ENCODE measurements at regions not wholly inside any gene's neighbourhood (a gene's known extent, or its start where the extent isn't known, plus 50 kb on each side); places are given as distances from the start of the nearest gene placed in this dataset.

DNA sequence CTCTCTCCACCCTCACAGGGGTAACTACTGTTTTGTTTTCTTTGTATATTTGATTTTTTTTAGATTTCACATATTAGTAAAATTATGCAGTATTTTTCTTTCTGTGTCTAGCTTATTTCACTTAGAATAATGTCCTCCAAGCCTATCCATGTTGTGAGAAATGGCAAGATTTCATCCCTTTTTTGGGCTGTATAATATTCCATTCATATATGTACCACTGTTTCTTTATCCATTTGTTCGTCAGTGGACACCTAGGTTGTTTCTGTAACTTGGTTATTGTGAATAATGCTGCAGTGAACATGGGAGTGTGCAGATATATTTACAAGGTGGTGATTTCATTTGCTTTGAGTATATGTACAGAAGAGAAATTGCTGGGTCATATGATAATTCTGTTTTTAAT, 144.0 kb upstream of the CHD1 start:
- TF ChIP-seq, protein P1, sequence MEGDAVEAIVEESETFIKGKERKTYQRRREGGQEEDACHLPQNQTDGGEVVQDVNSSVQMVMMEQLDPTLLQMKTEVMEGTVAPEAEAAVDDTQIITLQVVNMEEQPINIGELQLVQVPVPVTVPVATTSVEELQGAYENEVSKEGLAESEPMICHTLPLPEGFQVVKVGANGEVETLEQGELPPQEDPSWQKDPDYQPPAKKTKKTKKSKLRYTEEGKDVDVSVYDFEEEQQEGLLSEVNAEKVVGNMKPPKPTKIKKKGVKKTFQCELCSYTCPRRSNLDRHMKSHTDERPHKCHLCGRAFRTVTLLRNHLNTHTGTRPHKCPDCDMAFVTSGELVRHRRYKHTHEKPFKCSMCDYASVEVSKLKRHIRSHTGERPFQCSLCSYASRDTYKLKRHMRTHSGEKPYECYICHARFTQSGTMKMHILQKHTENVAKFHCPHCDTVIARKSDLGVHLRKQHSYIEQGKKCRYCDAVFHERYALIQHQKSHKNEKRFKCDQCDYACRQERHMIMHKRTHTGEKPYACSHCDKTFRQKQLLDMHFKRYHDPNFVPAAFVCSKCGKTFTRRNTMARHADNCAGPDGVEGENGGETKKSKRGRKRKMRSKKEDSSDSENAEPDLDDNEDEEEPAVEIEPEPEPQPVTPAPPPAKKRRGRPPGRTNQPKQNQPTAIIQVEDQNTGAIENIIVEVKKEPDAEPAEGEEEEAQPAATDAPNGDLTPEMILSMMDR (IDR thresholded peaks at IDR 0.05 in 2 of 3, conservative IDR thresholded peaks at IDR 0.05 in 1 of 3; ENCODE audit: borderline replicate concordance in 1 of 3, insufficient read depth in 1 of 3, low read depth in 2 of 3, low read length in 2 of 3), result no peak
- TF ChIP-seq POLR2A (IDR thresholded peaks at IDR 0.05; ENCODE audit: borderline replicate concordance, extremely low read depth, insufficient read depth, insufficient read length) (no peak), CEBPB (IDR thresholded peaks at IDR 0.05; ENCODE audit: low read depth) (no peak), EZH2 (IDR thresholded peaks at IDR 0.05) (no peak), POLR2AphosphoS5 (IDR thresholded peaks at IDR 0.05; ENCODE audit: low read depth, low read length) (no peak), ZNF274 (IDR thresholded peaks at IDR 0.05; ENCODE audit: low read depth, low read length) (no peak)
